HG03460 (cell line): ENCODE measurements at regions not wholly inside any gene's neighbourhood (a gene's known extent, or its start where the extent isn't known, plus 50 kb on each side); places are given as distances from the start of the nearest gene placed in this dataset.
"Not testable (repeated sequence)": the region's sequence is repeated elsewhere in the genome, so short reads cannot be mapped to it uniquely, and the experiment has no call there.

ENCODE experiments used
- ATAC-seq: cut with Tn5 transposase; IDR thresholded peaks from one replicate; pipeline ENCODE4 v1.9.1; 2021; ENCODE audit not compliant: unreplicated experiment

DNA sequence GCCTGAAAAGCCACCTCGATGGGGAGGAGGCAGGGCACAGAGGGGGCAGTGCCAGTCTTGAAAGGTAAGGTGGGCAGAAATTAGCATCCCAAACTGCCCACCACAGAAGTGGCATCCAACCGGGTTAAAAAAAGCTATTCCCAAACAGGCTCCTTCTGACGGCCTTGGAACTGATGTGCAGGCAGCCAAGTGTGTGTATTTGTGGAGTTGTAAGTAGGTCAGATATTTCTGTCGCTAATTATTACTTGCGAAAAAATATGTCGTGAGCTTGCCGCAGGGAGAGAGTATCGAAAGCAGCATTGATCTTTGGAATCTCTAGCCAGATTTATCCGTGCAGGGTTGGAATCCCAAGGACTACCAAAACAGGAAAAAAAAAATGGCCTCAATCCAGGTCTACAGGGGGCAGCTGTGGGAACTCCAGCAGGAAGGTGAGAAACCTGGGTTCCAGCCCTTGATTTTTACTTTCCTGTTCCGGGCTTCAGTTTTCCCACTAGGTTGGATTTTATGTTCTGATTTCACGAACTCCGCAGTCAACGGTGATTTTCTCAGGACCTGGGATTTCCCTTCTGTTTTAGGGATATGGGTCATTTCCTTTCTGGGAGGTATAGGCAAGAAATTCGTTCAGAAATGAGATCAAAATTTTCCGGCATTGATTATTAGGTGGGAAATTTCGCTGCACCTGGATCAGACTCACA lies 200.8 kb downstream of the RGS3 start:
- ATAC-seq = no peak

DNA sequence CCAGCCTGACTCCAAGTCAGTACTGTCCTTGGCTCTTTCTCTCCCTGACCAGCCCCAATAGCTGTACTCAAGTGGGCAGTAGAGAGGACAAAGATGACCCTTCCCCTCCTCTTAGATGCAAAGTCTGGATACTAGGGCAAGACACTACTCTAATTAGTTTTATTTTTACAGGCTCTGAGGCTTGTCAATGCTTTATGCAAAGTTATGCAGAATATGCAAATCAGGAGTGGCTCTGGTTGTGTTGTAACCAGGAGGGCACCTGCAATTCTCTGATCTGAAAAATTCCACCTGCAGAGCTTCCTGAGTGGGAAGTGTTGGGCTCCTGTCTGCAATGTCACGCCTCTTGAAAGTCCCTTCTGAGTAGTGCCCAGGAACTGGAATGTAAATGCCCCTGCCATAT lies 201.5 kb downstream of the RGS3 start:
- no peak for ATAC-seq

GRCh38 chr9:113665756-113666155 lies 202.2 kb downstream of the RGS3 start:
- no peak for ATAC-seq

GRCh38 chr9:113668061-113668460 lies 204.5 kb downstream of the RGS3 start:
- ATAC-seq = no peak

- ATAC-seq = no peak
These were observed 206.1 kb downstream of the RGS3 start for GRCh38 chr9:113669522-113670115.

DNA sequence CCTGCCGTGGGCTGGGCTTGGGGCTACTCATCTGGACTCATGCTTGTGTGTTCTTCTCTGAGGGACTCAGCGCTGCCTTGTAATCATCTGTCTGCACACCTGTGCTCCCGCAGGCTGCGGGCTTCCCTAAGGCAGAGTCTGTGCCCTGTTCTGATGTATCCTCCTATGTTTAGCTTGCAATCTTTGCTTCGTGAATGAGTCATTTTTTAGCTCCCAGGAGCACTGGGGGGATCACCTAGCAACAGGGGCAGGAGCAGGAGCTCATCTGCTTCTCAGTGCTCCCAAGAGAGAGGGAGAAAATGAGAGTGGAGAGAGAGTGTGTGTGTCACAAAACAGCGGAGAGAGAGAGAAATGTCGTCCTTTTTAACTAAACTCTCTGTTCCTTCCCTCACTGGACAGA lies 202.4 kb upstream of the ZNF618 start:
- ATAC-seq = no peak

GRCh38 chr9:113674436-113674835 lies 201.7 kb upstream of the ZNF618 start:
- ATAC-seq = no peak

DNA sequence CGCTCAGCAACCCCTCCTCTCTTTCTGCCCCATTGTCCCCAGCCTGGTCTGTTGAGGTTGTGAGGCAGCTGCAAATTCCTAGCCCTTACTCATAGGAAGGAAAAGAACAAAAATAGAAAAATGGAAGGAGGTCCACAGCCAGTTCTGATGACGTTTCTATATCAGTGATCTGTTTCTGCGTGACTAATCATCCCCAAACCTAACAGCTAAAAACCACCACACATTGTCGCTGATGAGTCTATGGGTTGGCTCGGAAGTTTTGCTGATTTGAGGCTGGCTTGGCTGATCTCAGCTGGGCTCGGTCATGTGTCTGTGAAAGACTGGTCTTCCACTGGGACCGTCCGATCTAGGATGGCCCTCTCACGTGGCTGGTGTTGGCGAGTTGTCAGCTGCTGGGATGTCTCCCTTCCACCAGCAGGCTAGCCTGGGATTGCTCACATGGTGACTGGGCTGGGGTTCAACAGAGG lies 200.6 kb upstream of the ZNF618 start:
- no peak for ATAC-seq

DNA sequence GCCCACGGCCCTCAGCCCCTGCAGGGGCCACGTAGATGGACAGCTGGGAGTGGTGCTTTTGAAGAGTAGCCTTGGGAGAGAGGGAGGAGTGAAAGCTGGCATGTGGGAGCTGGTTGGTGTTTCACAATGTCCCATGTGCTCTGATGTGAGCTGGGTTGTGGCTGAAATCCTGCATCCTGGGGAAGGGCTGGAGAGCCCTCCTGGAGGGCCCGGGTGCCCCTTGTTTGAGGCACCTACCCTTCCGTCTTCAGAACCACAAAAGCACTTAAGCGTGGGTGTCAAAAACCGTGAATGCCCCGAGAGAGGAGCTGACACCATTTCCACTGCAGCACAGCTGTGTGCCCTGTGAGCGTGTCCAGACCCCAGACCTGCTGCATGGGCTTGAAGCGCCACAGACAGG lies 199.1 kb upstream of the ZNF618 start:
- ATAC-seq = no peak

DNA sequence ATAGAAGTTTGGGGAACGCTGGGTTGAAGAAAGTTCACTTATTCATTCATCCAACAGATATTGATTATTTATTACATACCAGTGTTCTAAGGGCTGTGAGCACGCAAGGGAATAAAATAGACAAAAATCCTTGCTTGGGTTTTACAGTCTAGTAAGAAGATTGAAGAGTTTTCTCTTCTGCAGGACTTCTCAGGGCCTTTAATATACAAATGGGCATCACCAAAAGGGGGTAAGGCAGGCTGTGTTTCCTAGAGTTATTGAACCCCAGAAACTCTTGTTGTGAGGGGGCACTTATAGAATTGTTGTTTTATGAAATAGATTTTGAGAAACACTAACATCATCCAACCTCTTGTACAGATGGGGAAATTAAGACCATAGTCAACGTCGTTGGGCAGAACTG lies 198.5 kb upstream of the ZNF618 start:
- no peak for ATAC-seq

GRCh38 chr9:113678119-113678858 lies 197.8 kb upstream of the ZNF618 start:
- ATAC-seq = no peak

GRCh38 chr9:113678859-113679256 lies 197.3 kb upstream of the ZNF618 start:
- no peak for ATAC-seq

- ATAC-seq = no peak
These were observed 193.8 kb upstream of the ZNF618 start for GRCh38 chr9:113682297-113682771.

- ATAC-seq = not testable (repeated sequence)
These were observed 190.5 kb upstream of the ZNF618 start for GRCh38 chr9:113685636-113686035.

DNA sequence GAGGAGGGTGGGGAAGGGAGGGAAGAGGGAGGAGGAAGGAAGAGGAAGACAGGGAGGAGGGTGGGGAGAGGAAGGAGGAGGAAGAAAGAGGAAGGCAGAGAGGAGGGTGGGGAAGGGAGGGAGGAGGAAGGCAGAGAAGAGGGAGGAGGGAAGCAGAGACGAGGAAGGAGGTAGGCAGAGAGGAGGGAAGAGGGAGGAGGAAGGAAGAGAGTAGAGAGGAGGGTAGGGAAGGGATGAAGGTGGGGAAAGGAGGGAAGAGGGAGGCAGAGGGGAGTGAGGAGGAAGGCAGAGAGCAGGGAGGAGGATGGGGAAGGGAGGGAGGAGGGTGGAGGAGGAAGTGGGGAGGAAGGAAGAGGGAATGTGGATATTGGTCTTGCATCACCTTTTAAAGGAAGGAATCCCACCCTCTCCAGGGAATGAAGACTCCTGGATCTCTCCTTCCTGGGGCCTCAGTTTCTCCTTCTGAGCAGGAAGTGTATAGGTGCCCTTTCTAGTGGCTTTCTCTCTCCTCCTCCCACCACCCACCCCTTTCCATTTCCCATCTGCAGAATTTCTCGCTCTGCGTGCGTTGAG lies 188.9 kb upstream of the ZNF618 start:
- no peak for ATAC-seq

DNA sequence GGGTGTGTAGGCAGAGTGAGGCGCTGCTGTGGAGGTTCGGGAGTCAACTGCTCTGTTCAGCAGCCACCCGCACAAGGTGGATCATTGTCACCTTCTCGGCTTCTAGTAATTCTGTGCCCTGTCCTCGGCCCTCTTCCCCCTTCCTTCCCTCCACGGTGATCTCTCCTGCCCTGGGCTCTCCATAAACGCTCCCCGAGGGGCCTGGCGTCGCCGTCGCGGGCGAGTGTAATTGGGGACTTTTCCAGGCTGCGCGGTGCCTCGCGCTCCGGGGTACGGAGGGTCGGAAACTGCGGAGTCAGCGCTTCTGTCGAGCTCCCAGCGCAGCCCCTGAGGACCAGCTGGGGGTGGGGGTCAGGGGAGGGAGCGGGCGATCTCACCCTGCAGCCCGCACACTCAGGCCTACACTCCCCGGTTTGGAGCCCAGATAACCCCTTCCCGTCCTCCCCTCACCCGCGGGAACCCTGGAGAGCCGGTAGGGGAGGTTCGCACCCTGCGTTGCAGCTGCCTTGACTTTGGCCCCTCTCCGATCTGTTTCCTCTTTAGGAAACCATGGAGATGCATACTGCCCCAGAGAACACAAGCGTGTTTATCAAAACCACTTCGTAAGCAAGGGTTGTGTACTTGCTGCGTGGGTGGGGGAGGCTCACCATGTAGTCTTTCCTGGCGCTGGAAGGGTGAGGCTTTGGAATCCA lies 188.3 kb upstream of the ZNF618 start:
- ATAC-seq = no peak

DNA sequence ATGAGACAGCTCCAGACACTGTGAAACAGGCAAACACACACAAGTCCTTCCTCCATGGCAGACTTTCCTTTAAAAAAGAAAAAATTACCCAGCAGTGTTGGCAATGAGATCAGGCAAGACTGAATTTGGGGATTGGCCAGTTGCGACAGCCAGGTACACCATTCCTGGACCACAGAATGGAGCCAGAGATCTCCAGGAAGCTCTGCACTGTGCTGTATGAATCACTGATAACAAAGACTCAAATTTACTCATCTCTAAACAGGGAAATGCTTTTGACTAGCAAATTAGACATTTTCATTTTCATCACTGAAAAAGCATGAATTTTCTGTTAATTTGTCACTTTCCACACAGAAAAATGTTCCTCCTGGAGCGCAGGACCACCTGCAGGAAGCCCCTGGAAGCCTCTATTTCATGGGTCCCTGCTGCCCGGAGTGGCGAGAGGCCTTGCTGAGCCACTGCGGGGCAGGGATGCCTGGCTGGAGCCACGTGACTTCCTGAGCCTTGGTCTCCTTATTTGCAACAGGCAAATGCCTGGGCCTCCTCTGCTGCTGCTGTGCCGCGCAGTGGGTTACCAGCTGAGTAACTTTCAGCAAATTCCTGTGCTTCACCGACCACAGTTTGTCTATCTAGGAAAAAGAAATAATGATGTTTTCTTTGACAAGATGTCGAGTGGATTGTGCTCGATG lies 185.9 kb upstream of the ZNF618 start:
- no peak for ATAC-seq

DNA sequence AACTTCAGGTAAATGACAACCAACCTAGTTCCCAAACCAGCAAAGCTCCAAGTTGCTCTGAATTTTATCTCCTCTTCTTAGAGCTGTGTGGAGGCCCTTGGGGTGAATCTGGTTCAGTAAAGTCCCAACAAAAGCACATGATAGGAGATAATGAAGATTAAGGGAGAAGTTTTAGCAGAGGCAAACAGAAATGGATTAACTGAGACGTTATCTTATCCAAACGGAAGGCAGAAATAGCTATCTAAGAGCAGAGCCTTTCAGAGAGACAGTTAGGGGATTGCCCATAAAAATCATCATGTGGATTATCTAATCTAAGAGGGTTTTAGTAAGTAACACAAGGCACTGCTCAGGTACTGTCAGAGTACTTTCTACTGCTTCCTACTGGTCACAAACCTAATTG lies 183.9 kb upstream of the ZNF618 start:
- ATAC-seq = no peak

DNA sequence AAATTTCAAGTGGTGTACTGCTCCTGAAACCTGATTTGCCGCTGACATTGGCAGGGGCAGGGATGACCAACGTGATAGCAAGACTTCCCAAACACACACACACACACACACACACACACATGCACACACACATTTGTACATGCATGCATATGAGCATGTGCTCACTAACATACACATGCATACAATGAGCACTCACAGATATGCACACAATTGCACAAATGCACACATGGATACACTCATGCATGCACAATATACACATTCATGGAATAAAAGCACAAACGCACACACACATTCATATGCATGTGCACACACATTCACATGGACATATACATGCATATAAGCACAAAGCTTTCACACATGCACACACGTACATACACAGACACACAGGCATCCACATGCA lies 181.2 kb upstream of the ZNF618 start:
- no peak for ATAC-seq

DNA sequence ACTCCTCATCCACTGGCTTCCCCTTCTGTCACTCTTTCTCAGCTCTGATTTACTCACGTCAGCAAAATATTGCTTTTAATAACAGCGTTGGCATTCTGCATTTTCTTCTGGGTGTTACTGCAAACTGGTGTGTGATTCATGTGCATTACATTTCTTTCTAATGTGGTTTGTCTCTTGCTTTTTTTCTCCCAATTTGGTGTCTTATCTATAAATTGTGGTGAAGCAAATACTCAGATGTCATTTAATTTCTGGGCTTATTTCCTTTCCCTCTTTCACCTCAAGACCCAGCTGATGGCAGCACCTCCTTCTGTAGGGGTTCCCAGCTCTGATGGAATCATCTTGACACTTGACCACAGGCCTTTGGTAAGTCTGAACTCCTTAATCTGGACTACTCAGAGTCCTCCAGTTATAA lies 180.7 kb upstream of the ZNF618 start:
- ATAC-seq = no peak

DNA sequence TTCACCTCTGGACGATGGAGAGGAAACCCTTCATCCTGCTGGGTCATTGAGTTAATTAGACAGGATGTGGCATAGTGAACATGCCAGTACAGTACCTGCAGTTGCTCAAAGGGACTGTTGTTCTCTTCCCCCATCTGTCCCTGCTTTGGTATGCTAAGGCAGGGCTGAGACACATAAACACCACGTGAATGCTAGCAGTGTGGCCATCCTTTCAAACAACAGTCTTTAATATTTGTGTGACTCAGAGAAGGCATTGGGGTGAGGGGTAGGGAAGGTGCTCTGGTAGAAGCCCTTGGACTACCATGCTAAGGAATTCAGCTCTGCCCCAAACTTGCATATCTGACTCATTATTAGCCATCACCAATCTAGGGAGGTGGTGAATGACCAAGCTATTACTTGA lies 180.2 kb upstream of the ZNF618 start:
- ATAC-seq = no peak
